HG03520 (cell line): ENCODE measurements at regions not wholly inside any gene's neighbourhood (a gene's known extent, or its start where the extent isn't known, plus 50 kb on each side); places are given as distances from the start of the nearest gene placed in this dataset.

Experiments used
- ATAC-seq: cut with Tn5 transposase; IDR thresholded peaks from one replicate; pipeline ENCODE4 v1.9.1; 2021; ENCODE audit warnings: mild to moderate bottlenecking, moderate library complexity; ENCODE audit not compliant: unreplicated experiment

GRCh38 chr2:118668431-118669424, 178.7 kb downstream of the EN1 start:
- no peak for ATAC-seq

GRCh38 chr2:118667964-118668363, 179.5 kb downstream of the EN1 start:
- no peak for ATAC-seq

- ATAC-seq = no peak
Measured at GRCh38 chr2:118667348-118667747, 180.1 kb downstream of the EN1 start.

GRCh38 chr2:118665784-118666529, 181.5 kb downstream of the EN1 start:
- no peak for ATAC-seq

- no peak for ATAC-seq
Measured at GRCh38 chr2:118661179-118661578, 186.3 kb downstream of the EN1 start.

- no peak for ATAC-seq
Measured at GRCh38 chr2:118658596-118659198, 188.8 kb downstream of the EN1 start.

- ATAC-seq = no peak
Measured at GRCh38 chr2:118657466-118657865, 190.0 kb downstream of the EN1 start.

GRCh38 chr2:118654945-118655344, 192.5 kb downstream of the EN1 start:
- ATAC-seq = no peak

GRCh38 chr2:118650327-118650726, 197.1 kb downstream of the EN1 start:
- no peak for ATAC-seq

- ATAC-seq = no peak
Measured at GRCh38 chr2:118645876-118646275, 201.6 kb downstream of the EN1 start.

GRCh38 chr2:118644190-118644589, 203.3 kb downstream of the EN1 start:
- ATAC-seq = no peak

- no peak for ATAC-seq
Measured at GRCh38 chr2:118643294-118643693, 204.2 kb downstream of the EN1 start.

GRCh38 chr2:118642501-118642900, 204.9 kb downstream of the EN1 start:
- ATAC-seq = no peak

- no peak for ATAC-seq
Measured at GRCh38 chr2:118641711-118642110, 205.7 kb downstream of the EN1 start.

- no peak for ATAC-seq
Measured at GRCh38 chr2:118639371-118639770, 208.1 kb downstream of the EN1 start.

GRCh38 chr2:118638453-118638852, 209.0 kb downstream of the EN1 start:
- no peak for ATAC-seq

GRCh38 chr2:118635891-118636290, 211.6 kb downstream of the EN1 start:
- ATAC-seq = no peak

- ATAC-seq = no peak
Measured at GRCh38 chr2:118634876-118635275, 212.6 kb downstream of the EN1 start.

GRCh38 chr2:118633371-118634018, 214.0 kb downstream of the EN1 start:
- no peak for ATAC-seq

GRCh38 chr2:118632921-118633320, 214.5 kb downstream of the EN1 start:
- no peak for ATAC-seq

GRCh38 chr2:118627156-118627555, 220.3 kb downstream of the EN1 start:
- ATAC-seq = no peak
